HUDEP-2 (cell line): ENCODE measurements at regions not wholly inside any gene's neighbourhood (a gene's known extent, or its start where the extent isn't known, plus 50 kb on each side); places are given as distances from the start of the nearest gene placed in this dataset.
"Not testable (repeated sequence)": the region's sequence is repeated elsewhere in the genome, so short reads cannot be mapped to it uniquely, and the experiment has no call there.

Experiments
- DNase-seq, 76 experiments: peaks; one replicate each; lab custom pipeline; 2025; ENCODE audit not compliant: unreplicated experiment in 76 of 76; lab: John Stamatoyannopoulos, UW

- DNase-seq: no peak
Measured at GRCh38 chr18:2237706-2238105, 333.6 kb downstream of the METTL4 start.

GRCh38 chr18:2240311-2240705 is 331.0 kb downstream of the METTL4 start:
- DNase-seq: no peak

GRCh38 chr18:2244641-2245040 is 326.7 kb downstream of the METTL4 start:
- no peak for DNase-seq

- DNase-seq: not testable (repeated sequence)
Measured at GRCh38 chr18:2247101-2247500, 324.2 kb downstream of the METTL4 start.

GRCh38 chr18:2254977-2255376 is 316.3 kb downstream of the METTL4 start:
- DNase-seq: no peak

GRCh38 chr18:2256577-2256976 is 314.7 kb downstream of the METTL4 start:
- no peak for DNase-seq

- no peak for DNase-seq
Measured at GRCh38 chr18:2258954-2259353, 312.4 kb downstream of the METTL4 start.

GRCh38 chr18:2263303-2263890 is 307.9 kb downstream of the METTL4 start:
- DNase-seq: no peak

GRCh38 chr18:2274613-2275012 is 296.7 kb downstream of the METTL4 start:
- no peak for DNase-seq

- DNase-seq: no peak
Measured at GRCh38 chr18:2281086-2281485, 290.2 kb downstream of the METTL4 start.

- no peak for DNase-seq
Measured at GRCh38 chr18:2281523-2282199, 289.6 kb downstream of the METTL4 start.

GRCh38 chr18:2293109-2293839 is 278.0 kb downstream of the METTL4 start:
- DNase-seq: peak in 2 of 76 experiments; percentile 0 to 8

GRCh38 chr18:2301316-2301715 is 270.0 kb downstream of the METTL4 start:
- DNase-seq: no peak

GRCh38 chr18:2302012-2302411 is 269.3 kb downstream of the METTL4 start:
- DNase-seq: no peak

GRCh38 chr18:2302628-2303516 is 268.4 kb downstream of the METTL4 start:
- DNase-seq: peak in 39 of 76 experiments; percentile 1 to 75 (median 17)

GRCh38 chr18:2303517-2304238 is 267.6 kb downstream of the METTL4 start:
- no peak for DNase-seq

- no peak for DNase-seq
Measured at GRCh38 chr18:2304378-2305175, 266.7 kb downstream of the METTL4 start.

GRCh38 chr18:2306606-2307005 is 264.7 kb downstream of the METTL4 start:
- no peak for DNase-seq

GRCh38 chr18:2310886-2311285 is 260.4 kb downstream of the METTL4 start:
- no peak for DNase-seq
